RWPE2 (cell line): ENCODE measurements at regions not wholly inside any gene's neighbourhood (a gene's known extent, or its start where the extent isn't known, plus 50 kb on each side); places are given as distances from the start of the nearest gene placed in this dataset.

Experiments used
- ATAC-seq: fragments of 200-7000 bp; cut with Tn5 transposase; 3 replicates; pipeline ENCODE4 v1.9.1; 2021; ENCODE audit warnings: low read depth
- DNase-seq: peaks from one replicate; pipeline ENCODE4 v3.0.0-alpha.2; 2020; ENCODE audit warnings: low spot score
- H3K27ac ChIP-seq: fragments of 450-650 bp; 2 replicates; pipeline ENCODE4 v1.5.1; 2017; ENCODE audit warnings: mild to moderate bottlenecking; ENCODE audit not compliant: poor library complexity, severe bottlenecking
- H3K27me3 ChIP-seq: fragments of 250-450 bp; sonication (Bioruptor Pico); 2 replicates; pipeline ENCODE4 v1.5.1; 2021; ENCODE audit warnings: mild to moderate bottlenecking, moderate library complexity; ENCODE audit not compliant: insufficient read depth, poor library complexity, severe bottlenecking
- H3K36me3 ChIP-seq: fragments of 250-450 bp; sonication (Bioruptor Pico); 2 replicates; pipeline ENCODE4 v1.5.1; 2020; ENCODE audit warnings: low read depth, mild to moderate bottlenecking, moderate library complexity
- H3K4me1 ChIP-seq: fragments of 250-450 bp; sonication (Bioruptor Pico); 2 replicates; pipeline ENCODE4 v1.5.1; 2021; ENCODE audit warnings: mild to moderate bottlenecking, moderate library complexity; ENCODE audit not compliant: insufficient read depth, poor library complexity, severe bottlenecking
- H3K4me3 ChIP-seq: fragments of 250-450 bp; sonication (Bioruptor Pico); 2 replicates; pipeline ENCODE4 v1.5.1; 2021; ENCODE audit warnings: mild to moderate bottlenecking, moderate library complexity; ENCODE audit not compliant: severe bottlenecking
- H3K9me3 ChIP-seq: fragments of 250-450 bp; sonication (Bioruptor Pico); 2 replicates; pipeline ENCODE4 v1.5.1; 2021; ENCODE audit warnings: mild to moderate bottlenecking, moderate library complexity; ENCODE audit not compliant: severe bottlenecking
- CTCF ChIP-seq: fragments of 450-650 bp; IDR thresholded peaks from one replicate; pipeline ENCODE4 v1.5.1; 2017; ENCODE audit warnings: mild to moderate bottlenecking, moderate library complexity; ENCODE audit not compliant: poor library complexity, severe bottlenecking

GRCh38 chr5:89377767-89378455, 494.9 kb upstream of the MEF2C start:
- Histone ChIP-seq H3K27me3 (peaks cover 9% of the 10 kb centered on the region), H3K4me3 (no peak overlapping the region), H3K4me1 (no peaks in the 10 kb centered on the region), H3K27ac (no peak overlapping the region), H3K36me3 (no peaks in the 10 kb centered on the region), H3K9me3 (no peaks in the 10 kb centered on the region)
- no peak for DNase-seq
- no peak for ATAC-seq
- TF ChIP-seq CTCF, result no peak

- Histone ChIP-seq H3K4me1 (no peaks in the 10 kb centered on the region), H3K4me3 (no peak overlapping the region), H3K27ac (no peak overlapping the region), H3K36me3 (no peaks in the 10 kb centered on the region), H3K27me3 (peaks cover 15% of the 10 kb centered on the region), H3K9me3 (no peaks in the 10 kb centered on the region)
- ATAC-seq, result no peak
- no peak for TF ChIP-seq CTCF
- DNase-seq, result no peak
Measured at GRCh38 chr5:89374818-89375521, 492.0 kb upstream of the MEF2C start.

- no peaks in the 10 kb centered on the region for H3K9me3 ChIP-seq
- DNase-seq (no peak), ATAC-seq (no peak)
- H3K36me3 ChIP-seq, result no peaks in the 10 kb centered on the region
- no peak for TF ChIP-seq CTCF
- no peak overlapping the region for H3K27ac ChIP-seq
- H3K4me1 ChIP-seq, result no peaks in the 10 kb centered on the region
- H3K27me3 ChIP-seq, result peaks cover 15% of the 10 kb centered on the region
- no peak overlapping the region for H3K4me3 ChIP-seq
Measured at GRCh38 chr5:89374144-89374784, 491.3 kb upstream of the MEF2C start.

- no peak for DNase-seq
- Histone ChIP-seq H3K4me3 (no peak overlapping the region), H3K36me3 (no peaks in the 10 kb centered on the region), H3K9me3 (no peaks in the 10 kb centered on the region), H3K4me1 (no peaks in the 10 kb centered on the region), H3K27ac (no peak overlapping the region), H3K27me3 (peaks cover 15% of the 10 kb centered on the region)
- ATAC-seq, result no peak
- TF ChIP-seq CTCF, result no peak
Measured at GRCh38 chr5:89372176-89372575, 489.2 kb upstream of the MEF2C start.
